Muscle of leg (tissue), 3 donors: ENCODE measurements at regions not wholly inside any gene's neighbourhood (a gene's known extent, or its start where the extent isn't known, plus 50 kb on each side); places are given as distances from the start of the nearest gene placed in this dataset.
"Not testable (repeated sequence)": the region's sequence is repeated elsewhere in the genome, so short reads cannot be mapped to it uniquely, and the experiment has no call there.

Experiments used
- DNase-seq: peaks from one replicate; pipeline ENCODE4 v3.0.0; 2013
- H3K27ac ChIP-seq: one replicate; pipeline ENCODE4 v1.5.1; 2013; ENCODE audit warnings: mild to moderate bottlenecking, low read length, control low read depth
- H3K27me3 ChIP-seq: one replicate; pipeline ENCODE4 v1.6.1; 2013; ENCODE audit warnings: low read length; ENCODE audit not compliant: control insufficient read depth, insufficient read depth
- H3K36me3 ChIP-seq: one replicate; pipeline ENCODE4 v1.6.1; 2013; ENCODE audit warnings: low read length; ENCODE audit not compliant: control insufficient read depth, insufficient read depth
- H3K4me1 ChIP-seq: one replicate; pipeline ENCODE4 v1.6.1; 2013; ENCODE audit warnings: low read length; ENCODE audit not compliant: control insufficient read depth, insufficient read depth
- H3K4me3 ChIP-seq: one replicate; pipeline ENCODE4 v1.5.1; 2013; ENCODE audit warnings: low read length, control low read depth
- H3K9me3 ChIP-seq: replicated peaks from 2 replicates; pipeline ENCODE4 v1.6.1; 2013; ENCODE audit warnings: low read depth, low read length; ENCODE audit not compliant: control insufficient read depth
- WGBS: methylation state at CpG from one replicate; pipeline ENCODE4 v1.1.5; 2013; ENCODE audit warnings: missing lambda C conversion rate; ENCODE audit not compliant: insufficient coverage; 5-methylcytosine and 5-hydroxymethylcytosine counted together

- H3K4me3 ChIP-seq, H3K4me1 ChIP-seq, H3K36me3 ChIP-seq, H3K9me3 ChIP-seq, H3K27ac ChIP-seq, H3K27me3 ChIP-seq, DNase-seq: not testable (repeated sequence)
- no CpG with 5 or more reads among the region's 1 CpG for WGBS
Observed at GRCh38 chr2:95725677-95726076, 133.9 kb downstream of the TRIM43 start.

GRCh38 chr2:95727420-95727819 lies 135.6 kb downstream of the TRIM43 start:
- not testable (repeated sequence) for H3K4me3 ChIP-seq, H3K4me1 ChIP-seq, H3K27me3 ChIP-seq, H3K36me3 ChIP-seq, H3K9me3 ChIP-seq, DNase-seq, H3K27ac ChIP-seq
- 83% methylated on average over 2 of the region's 5 CpGs for WGBS

GRCh38 chr2:95728878-95729596 lies 137.2 kb downstream of the TRIM43 start:
- Histone ChIP-seq H3K4me1 (no peaks in the 10 kb centered on the region), H3K9me3 (no peaks in the 10 kb centered on the region), H3K36me3 (no peaks in the 10 kb centered on the region), H3K27ac (no peak overlapping the region), H3K4me3 (no peak overlapping the region), H3K27me3 (no peaks in the 10 kb centered on the region)
- peak; percentile 90 for DNase-seq
- WGBS, result 23% methylated on average over 7 of the region's 8 CpGs

GRCh38 chr2:95729597-95729955 lies 137.8 kb downstream of the TRIM43 start:
- WGBS, result no CpG with 5 or more reads among the region's 2 CpGs
- Histone ChIP-seq H3K9me3 (no peaks in the 10 kb centered on the region), H3K4me1 (no peaks in the 10 kb centered on the region), H3K4me3 (no peak overlapping the region), H3K27me3 (no peaks in the 10 kb centered on the region), H3K36me3 (no peaks in the 10 kb centered on the region), H3K27ac (no peak overlapping the region)
- DNase-seq, result no peak

- 71% methylated on average over 4 of the region's 9 CpGs for WGBS
Observed at GRCh38 chr2:95730813-95731212, 139.0 kb downstream of the TRIM43 start.

GRCh38 chr2:95734976-95735890 lies 143.4 kb downstream of the TRIM43 start:
- no peaks in the 10 kb centered on the region for H3K36me3 ChIP-seq
- 56% methylated on average over 4 of the region's 8 CpGs for WGBS
- peak overlapping the region; percentile 20 for H3K27ac ChIP-seq
- no peaks in the 10 kb centered on the region for H3K4me1 ChIP-seq
- H3K4me3 ChIP-seq, result no peak overlapping the region
- peaks cover 3% of the 10 kb centered on the region for H3K27me3 ChIP-seq
- DNase-seq, result peak; percentile 46
- no peaks in the 10 kb centered on the region for H3K9me3 ChIP-seq

More at GRCh38 chr2:95730813-95731212, 139.0 kb downstream of the TRIM43 start:
- Histone ChIP-seq H3K4me3 (no peak overlapping the region), H3K9me3 (no peaks in the 10 kb centered on the region), H3K27me3 (no peaks in the 10 kb centered on the region), H3K4me1 (no peaks in the 10 kb centered on the region), H3K36me3 (no peaks in the 10 kb centered on the region), H3K27ac (no peak overlapping the region)
- DNase-seq, result no peak

GRCh38 chr2:95738301-95738700 lies 146.5 kb downstream of the TRIM43 start:
- H3K9me3 ChIP-seq, result no peaks in the 10 kb centered on the region
- H3K4me3 ChIP-seq, result no peak overlapping the region
- peaks cover 3% of the 10 kb centered on the region for H3K27me3 ChIP-seq
- no peak overlapping the region for H3K27ac ChIP-seq
- WGBS, result 84% methylated on average over 4 of the region's 5 CpGs
- no peaks in the 10 kb centered on the region for H3K4me1 ChIP-seq
- no peaks in the 10 kb centered on the region for H3K36me3 ChIP-seq
- no peak for DNase-seq

GRCh38 chr2:95752126-95752525 lies 160.3 kb downstream of the TRIM43 start:
- not testable (repeated sequence) for H3K27me3 ChIP-seq, H3K9me3 ChIP-seq, H3K4me3 ChIP-seq, H3K27ac ChIP-seq, H3K36me3 ChIP-seq, DNase-seq
- 67% methylated on average over 3 of the region's 9 CpGs for WGBS
- H3K4me1 ChIP-seq, result peaks cover 15% of the 10 kb centered on the region

- not testable (repeated sequence) for DNase-seq, H3K9me3 ChIP-seq, H3K27ac ChIP-seq, H3K27me3 ChIP-seq, H3K4me3 ChIP-seq, H3K36me3 ChIP-seq
- 51% methylated on average over 6 of the region's 8 CpGs for WGBS
- peaks cover 15% of the 10 kb centered on the region for H3K4me1 ChIP-seq
Observed at GRCh38 chr2:95753812-95754211, 162.0 kb downstream of the TRIM43 start.

GRCh38 chr2:95754213-95754612 lies 162.4 kb downstream of the TRIM43 start:
- not testable (repeated sequence) for H3K36me3 ChIP-seq, DNase-seq, H3K27ac ChIP-seq, H3K9me3 ChIP-seq, H3K27me3 ChIP-seq, H3K4me3 ChIP-seq
- H3K4me1 ChIP-seq, result peaks cover 15% of the 10 kb centered on the region
- WGBS, result 33% methylated on average over 1 of the region's 6 CpGs
